Dendritic cell treated with granulocyte-macrophage colony-stimulating factor and Interleukin-4, amounts not matched to agents 40 ng/mL and 50 ng/mL, for 4 days (primary cell): ENCODE measurements at regions not wholly inside any gene's neighbourhood (a gene's known extent, or its start where the extent isn't known, plus 50 kb on each side); places are given as distances from the start of the nearest gene placed in this dataset.
A peak's percentile ranks its signal among the peaks of the same experiment; 100 is the strongest.

Experiments
- H3K27ac Mint-ChIP-seq: one replicate; pipeline ENCODE4 v1.8.0; 2022; ENCODE audit warnings: mild to moderate bottlenecking, mixed read lengths
- H3K27me3 Mint-ChIP-seq: one replicate; pipeline ENCODE4 v1.8.0; 2022; ENCODE audit warnings: mild to moderate bottlenecking, mixed read lengths
- H3K36me3 Mint-ChIP-seq: one replicate; pipeline ENCODE4 v1.8.0; 2022; ENCODE audit warnings: low read depth, mixed read lengths
- H3K4me1 Mint-ChIP-seq: one replicate; pipeline ENCODE4 v1.8.0; 2022; ENCODE audit warnings: low read depth, mixed read lengths
- H3K4me3 Mint-ChIP-seq: one replicate; pipeline ENCODE4 v1.8.0; 2022; ENCODE audit warnings: mild to moderate bottlenecking, moderate library complexity, mixed read lengths
- H3K9me3 Mint-ChIP-seq: one replicate; pipeline ENCODE4 v1.8.0; 2022; ENCODE audit warnings: mixed read lengths
- intact Hi-C: fragments of 100-400 bp; cut with micrococcal nuclease; formaldehyde crosslinking; loops from one replicate; pipeline ENCODE4 v1.15.0; 2022

- intact Hi-C loops: no loop called here
- H3K4me1 Mint-ChIP-seq: no peaks in the 10 kb centered on the region
- no peak overlapping the region for H3K4me3 Mint-ChIP-seq
- H3K27ac Mint-ChIP-seq: no peak overlapping the region
- H3K27me3 Mint-ChIP-seq: peaks cover 2% of the 10 kb centered on the region
- H3K9me3 Mint-ChIP-seq: no peaks in the 10 kb centered on the region
- no peaks in the 10 kb centered on the region for H3K36me3 Mint-ChIP-seq
These were observed 364.3 kb downstream of the FBXW7 start for GRCh38 chr4:152171556-152171955.

DNA sequence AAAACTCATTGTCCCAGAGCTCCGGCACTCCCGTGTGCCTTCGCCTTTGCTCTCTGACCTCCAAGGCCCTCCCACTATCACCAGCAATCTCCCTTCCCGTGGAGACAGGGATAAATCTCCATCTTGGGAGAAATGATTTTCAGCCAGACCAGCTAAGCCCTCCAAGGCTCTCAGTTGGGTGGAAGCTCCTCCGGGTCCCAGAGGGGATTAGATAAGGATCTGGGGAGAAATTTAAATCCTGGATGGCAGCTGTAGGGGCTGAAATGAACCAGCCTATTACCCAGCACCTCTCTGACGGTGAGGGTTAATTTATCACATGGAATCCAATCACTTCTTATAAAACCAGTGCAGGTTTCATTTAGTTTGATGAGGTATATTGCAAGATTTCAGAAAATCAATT lies 366.2 kb downstream of the FBXW7 start:
- no peak overlapping the region for H3K27ac Mint-ChIP-seq
- peaks cover 7% of the 10 kb centered on the region for H3K27me3 Mint-ChIP-seq
- no peaks in the 10 kb centered on the region for H3K4me1 Mint-ChIP-seq
- H3K4me3 Mint-ChIP-seq: no peak overlapping the region
- H3K36me3 Mint-ChIP-seq: no peaks in the 10 kb centered on the region
- H3K9me3 Mint-ChIP-seq: no peaks in the 10 kb centered on the region
- intact Hi-C loops: no loop called here

DNA sequence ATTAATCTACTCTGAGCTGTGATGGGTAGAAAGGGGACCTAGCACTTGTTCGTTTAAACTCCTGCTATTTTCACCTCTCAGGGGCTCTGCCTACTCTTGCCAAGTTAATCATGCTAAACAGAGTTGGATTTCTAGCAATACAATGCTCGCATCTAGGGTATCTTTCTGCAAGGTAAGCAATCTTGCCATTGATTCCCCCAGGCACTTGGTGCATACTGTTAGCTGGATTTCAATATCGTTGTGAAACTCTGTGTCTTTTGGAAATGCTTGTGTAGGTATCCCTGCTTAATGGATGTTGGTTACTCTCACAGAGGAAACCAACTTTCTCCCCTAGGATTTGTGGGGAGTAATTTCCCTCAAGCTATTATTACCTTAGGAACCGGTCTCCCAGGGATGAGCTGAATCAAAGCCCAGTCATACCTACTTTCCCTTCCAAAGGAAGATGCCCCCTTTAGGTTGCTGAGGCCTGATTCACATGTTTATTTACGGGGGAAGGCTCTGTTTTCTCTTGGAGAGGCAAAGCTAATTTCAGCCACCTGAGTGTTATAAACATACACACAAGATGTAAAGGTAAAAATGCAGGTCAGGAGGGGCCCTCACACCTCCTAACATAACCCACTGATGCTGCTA lies 366.8 kb downstream of the FBXW7 start:
- Mint-ChIP-seq H3K9me3 (no peaks in the 10 kb centered on the region), H3K27ac (no peak overlapping the region), H3K4me1 (no peaks in the 10 kb centered on the region), H3K36me3 (no peaks in the 10 kb centered on the region), H3K27me3 (peaks cover 10% of the 10 kb centered on the region), H3K4me3 (no peak overlapping the region)
- intact Hi-C loops: no loop called here

DNA sequence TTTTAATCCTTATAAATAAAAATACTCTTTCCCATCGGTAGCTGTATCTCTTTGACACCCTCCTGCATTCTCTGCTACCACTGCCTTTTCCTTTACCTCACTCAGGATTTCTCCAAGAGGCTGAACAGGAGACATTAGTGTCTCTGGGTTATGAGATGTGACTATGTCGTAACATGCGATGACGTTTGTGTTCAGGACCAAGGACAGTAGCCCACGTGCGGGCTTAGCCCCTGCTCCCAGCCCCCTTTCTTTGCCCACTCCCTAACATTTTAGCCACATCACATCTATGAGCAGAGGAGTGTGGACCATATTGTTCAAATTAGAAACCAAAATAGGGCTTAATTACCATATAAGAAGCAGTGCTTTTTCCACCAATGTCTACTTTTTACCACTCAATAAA lies 369.3 kb downstream of the FBXW7 start:
- Mint-ChIP-seq H3K27me3 (peaks cover 16% of the 10 kb centered on the region), H3K4me1 (no peaks in the 10 kb centered on the region), H3K4me3 (no peak overlapping the region), H3K9me3 (no peaks in the 10 kb centered on the region), H3K36me3 (no peaks in the 10 kb centered on the region), H3K27ac (no peak overlapping the region)
- intact Hi-C loops: no loop called here

GRCh38 chr4:152165846-152166245 lies 370.0 kb downstream of the FBXW7 start:
- Mint-ChIP-seq H3K36me3 (no peaks in the 10 kb centered on the region), H3K4me3 (no peak overlapping the region), H3K4me1 (no peaks in the 10 kb centered on the region), H3K9me3 (no peaks in the 10 kb centered on the region), H3K27ac (no peak overlapping the region), H3K27me3 (peaks cover 16% of the 10 kb centered on the region)
- intact Hi-C loops: no loop called here

- Mint-ChIP-seq H3K36me3 (no peaks in the 10 kb centered on the region), H3K4me1 (no peaks in the 10 kb centered on the region), H3K27me3 (peaks cover 16% of the 10 kb centered on the region), H3K27ac (no peak overlapping the region), H3K9me3 (no peaks in the 10 kb centered on the region), H3K4me3 (no peak overlapping the region)
- intact Hi-C loops: no loop called here
These were observed 370.7 kb downstream of the FBXW7 start for GRCh38 chr4:152165146-152165545.

DNA sequence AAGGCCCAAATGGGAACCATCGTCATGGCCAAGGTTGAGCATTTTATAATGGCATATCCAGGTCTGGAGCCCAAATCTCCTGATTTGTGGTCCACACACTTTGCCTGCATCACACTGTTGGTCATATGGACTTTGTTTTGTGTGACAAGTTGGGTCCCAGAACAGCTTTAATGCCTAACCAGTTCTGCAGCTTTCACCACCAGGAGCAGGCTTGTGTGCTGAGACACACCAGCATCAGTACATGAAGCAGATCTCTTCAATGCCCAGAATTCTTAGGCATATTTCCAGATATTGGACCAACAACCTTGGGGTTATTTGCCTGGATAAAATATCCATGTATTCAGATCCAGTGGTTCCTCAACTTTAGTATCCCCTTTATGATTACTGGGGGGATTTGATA lies 371.3 kb downstream of the FBXW7 start:
- no peak overlapping the region for H3K4me3 Mint-ChIP-seq
- no peak overlapping the region for H3K27ac Mint-ChIP-seq
- H3K9me3 Mint-ChIP-seq: no peaks in the 10 kb centered on the region
- H3K27me3 Mint-ChIP-seq: peaks cover 16% of the 10 kb centered on the region
- intact Hi-C loops: no loop called here
- no peaks in the 10 kb centered on the region for H3K4me1 Mint-ChIP-seq
- no peaks in the 10 kb centered on the region for H3K36me3 Mint-ChIP-seq

- H3K4me3 Mint-ChIP-seq: no peak overlapping the region
- H3K27me3 Mint-ChIP-seq: peaks cover 15% of the 10 kb centered on the region
- intact Hi-C loops: no loop called here
- peak overlapping the region; percentile 15 for H3K27ac Mint-ChIP-seq
- H3K4me1 Mint-ChIP-seq: no peaks in the 10 kb centered on the region
- H3K9me3 Mint-ChIP-seq: no peaks in the 10 kb centered on the region
- no peaks in the 10 kb centered on the region for H3K36me3 Mint-ChIP-seq
These were observed 373.6 kb downstream of the FBXW7 start for GRCh38 chr4:152162331-152162697.

DNA sequence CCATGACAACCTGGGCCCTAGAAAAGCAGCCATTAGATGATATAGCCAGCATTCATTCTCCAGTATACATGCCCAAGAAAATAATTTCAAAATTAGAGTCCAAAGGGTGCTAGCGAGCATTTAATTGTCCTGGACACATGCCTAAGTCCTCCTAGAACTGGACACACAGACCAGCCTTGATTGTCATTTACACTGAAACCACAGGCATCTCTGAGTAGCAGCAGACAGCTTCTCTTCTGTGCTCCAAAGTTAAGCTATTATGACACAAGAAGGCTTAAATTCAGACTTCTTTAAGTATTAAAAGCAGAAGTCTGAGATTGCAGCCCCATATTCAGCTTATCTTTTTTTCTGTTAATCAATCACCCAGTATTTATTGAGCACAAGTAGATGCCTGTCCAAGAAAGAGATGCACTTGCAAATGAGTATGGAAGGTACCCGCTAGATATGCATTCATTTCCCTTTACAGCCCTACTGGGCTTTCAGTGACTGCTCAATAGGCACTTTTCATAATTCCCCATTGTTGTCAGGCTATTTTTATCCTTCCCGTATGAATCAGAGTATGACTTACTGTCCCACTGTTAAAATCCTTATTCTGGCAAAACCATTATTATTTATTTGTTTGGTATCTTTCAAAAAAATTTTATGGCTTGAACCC lies 374.1 kb downstream of the FBXW7 start:
- peaks cover 15% of the 10 kb centered on the region for H3K27me3 Mint-ChIP-seq
- H3K4me1 Mint-ChIP-seq: no peaks in the 10 kb centered on the region
- H3K9me3 Mint-ChIP-seq: no peaks in the 10 kb centered on the region
- intact Hi-C loops: no loop called here
- H3K4me3 Mint-ChIP-seq: no peak overlapping the region
- H3K36me3 Mint-ChIP-seq: no peaks in the 10 kb centered on the region
- no peak overlapping the region for H3K27ac Mint-ChIP-seq

GRCh38 chr4:152160225-152160800 lies 375.6 kb downstream of the FBXW7 start:
- Mint-ChIP-seq H3K4me1 (no peaks in the 10 kb centered on the region), H3K9me3 (no peaks in the 10 kb centered on the region), H3K36me3 (no peaks in the 10 kb centered on the region), H3K27ac (no peak overlapping the region), H3K27me3 (peaks cover 10% of the 10 kb centered on the region), H3K4me3 (no peak overlapping the region)
- intact Hi-C loops: no loop called here

- Mint-ChIP-seq H3K27ac (no peak overlapping the region), H3K27me3 (peaks cover 10% of the 10 kb centered on the region), H3K4me3 (no peak overlapping the region), H3K4me1 (peaks cover 3% of the 10 kb centered on the region), H3K36me3 (no peaks in the 10 kb centered on the region), H3K9me3 (no peaks in the 10 kb centered on the region)
- intact Hi-C loops: no loop called here
These were observed 376.1 kb downstream of the FBXW7 start for GRCh38 chr4:152159773-152160172.

- intact Hi-C loops: no loop called here
- Mint-ChIP-seq H3K27ac (no peak overlapping the region), H3K27me3 (peaks cover 4% of the 10 kb centered on the region), H3K9me3 (no peaks in the 10 kb centered on the region), H3K36me3 (no peaks in the 10 kb centered on the region), H3K4me1 (peaks cover 4% of the 10 kb centered on the region), H3K4me3 (no peak overlapping the region)
These were observed 377.7 kb downstream of the FBXW7 start for GRCh38 chr4:152158225-152158624.

GRCh38 chr4:152157629-152158028 lies 378.3 kb downstream of the FBXW7 start:
- Mint-ChIP-seq H3K27ac (no peak overlapping the region), H3K4me1 (peaks cover 4% of the 10 kb centered on the region), H3K4me3 (no peak overlapping the region), H3K27me3 (peaks cover 2% of the 10 kb centered on the region), H3K36me3 (no peaks in the 10 kb centered on the region), H3K9me3 (no peaks in the 10 kb centered on the region)
- intact Hi-C loops: no loop called here

- H3K4me1 Mint-ChIP-seq: peaks cover 4% of the 10 kb centered on the region
- H3K27ac Mint-ChIP-seq: no peak overlapping the region
- H3K4me3 Mint-ChIP-seq: no peak overlapping the region
- intact Hi-C loops: no loop called here
- no peaks in the 10 kb centered on the region for H3K9me3 Mint-ChIP-seq
- peaks cover 1% of the 10 kb centered on the region for H3K27me3 Mint-ChIP-seq
- H3K36me3 Mint-ChIP-seq: no peaks in the 10 kb centered on the region
These were observed 379.4 kb downstream of the FBXW7 start for GRCh38 chr4:152156442-152156841.

DNA sequence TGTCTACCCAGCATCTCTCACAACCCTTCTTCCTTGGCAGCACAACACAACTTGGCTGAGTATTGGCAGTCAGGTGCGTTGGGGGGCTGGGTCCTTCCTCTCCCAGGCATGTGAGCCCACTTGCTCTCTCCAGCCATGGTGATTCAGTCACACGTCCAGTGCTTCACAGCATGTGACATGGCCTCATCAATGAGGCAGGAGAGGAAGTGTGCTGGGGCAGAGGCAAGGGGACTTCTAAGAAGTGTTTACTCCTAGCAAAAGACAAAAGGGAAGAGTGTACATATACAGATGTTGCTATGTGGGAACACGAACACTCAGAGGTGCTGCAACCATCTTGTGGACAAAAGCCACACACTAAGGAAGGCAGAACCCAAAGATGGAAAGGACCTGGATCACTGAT lies 380.8 kb downstream of the FBXW7 start:
- intact Hi-C loops: no loop called here
- Mint-ChIP-seq H3K4me1 (peaks cover 4% of the 10 kb centered on the region), H3K27ac (no peak overlapping the region), H3K27me3 (peaks cover 1% of the 10 kb centered on the region), H3K9me3 (no peaks in the 10 kb centered on the region), H3K36me3 (no peaks in the 10 kb centered on the region), H3K4me3 (no peak overlapping the region)
